Cardiac fibroblast (primary cell): ENCODE measurements at regions not wholly inside any gene's neighbourhood (a gene's known extent, or its start where the extent isn't known, plus 50 kb on each side); places are given as distances from the start of the nearest gene placed in this dataset.

Experiments used
- DNase-seq, 2 donors: peaks; one replicate each; pipeline versions ENCODE4 v3.0.0 to v3.0.0-alpha.2; 2010; ENCODE audit warnings: low read depth in 2 of 2
- H3K4me3 ChIP-seq, 2 donors: replicated peaks in 1 of 2; 1 replicate in 1 of 2; 2 replicates in 1 of 2; pipeline ENCODE4 v1.5.1; 2011; ENCODE audit warnings: low read depth in 2 of 2, low read length in 2 of 2, mild to moderate bottlenecking in 2 of 2, moderate library complexity in 1 of 2
- CTCF ChIP-seq: IDR thresholded peaks from one replicate; pipeline ENCODE4 v1.5.1; 2011; ENCODE audit warnings: low read depth, mild to moderate bottlenecking, low read length, inconsistent platforms

- TF ChIP-seq CTCF = no peak
- DNase-seq = no peak
- H3K4me3 ChIP-seq = no peak overlapping the region
Observed at GRCh38 chr16:81164958-81165357, 68.8 kb upstream of the GCSH start.

GRCh38 chr16:81164481-81164880, 68.3 kb upstream of the GCSH start:
- no peak overlapping the region for H3K4me3 ChIP-seq
- no peak for DNase-seq
- TF ChIP-seq CTCF = no peak

- no peak overlapping the region for H3K4me3 ChIP-seq
- peak in 1 of 2 donors; percentile 26 for DNase-seq
- TF ChIP-seq CTCF = no peak
Observed at GRCh38 chr16:81163671-81164070, 67.5 kb upstream of the GCSH start.

- H3K4me3 ChIP-seq = no peak overlapping the region
- no peak for DNase-seq
- no peak for TF ChIP-seq CTCF
Observed at GRCh38 chr16:81158964-81159363, 62.8 kb upstream of the GCSH start.

- TF ChIP-seq CTCF = no peak
- no peak overlapping the region for H3K4me3 ChIP-seq
- DNase-seq = no peak
Observed at GRCh38 chr16:81155769-81156168, 59.6 kb upstream of the GCSH start.

- no peak overlapping the region for H3K4me3 ChIP-seq
- no peak for DNase-seq
- TF ChIP-seq CTCF = no peak
Observed at GRCh38 chr16:81151648-81152310, 55.6 kb upstream of the GCSH start.

- no peak for TF ChIP-seq CTCF
- no peak for DNase-seq
- H3K4me3 ChIP-seq = no peak overlapping the region
Observed at GRCh38 chr16:81149614-81150013, 53.4 kb upstream of the GCSH start.
